ENCODE measurements at regions not wholly inside any gene's neighbourhood (a gene's known extent, or its start where the extent isn't known, plus 50 kb on each side); places are given as distances from the start of the nearest gene placed in this dataset.
A peak's percentile ranks its signal among the peaks of the same experiment; 100 is the strongest.

- DNase-seq (ENCODE audit: low spot score) = no peak
Measured at GRCh38 chr5:161115941-161116340, 263.9 kb upstream of the ATP10B start.

- no peak for DNase-seq (ENCODE audit: low spot score)
Measured at GRCh38 chr5:161112371-161112770, 260.4 kb upstream of the ATP10B start.

- DNase-seq (ENCODE audit: low spot score) = no peak
Measured at GRCh38 chr5:161105525-161105924, 253.5 kb upstream of the ATP10B start.

GRCh38 chr5:161098516-161098915 is 246.5 kb upstream of the ATP10B start:
- no peak for DNase-seq (ENCODE audit: low spot score)

GRCh38 chr5:161096581-161096980 is 244.6 kb upstream of the ATP10B start:
- DNase-seq (ENCODE audit: low spot score) = no peak

- DNase-seq (ENCODE audit: low spot score) = no peak
Measured at GRCh38 chr5:161095953-161096352, 243.9 kb upstream of the ATP10B start.

GRCh38 chr5:161094411-161094810 is 242.4 kb upstream of the ATP10B start:
- peak; percentile 3 for DNase-seq (ENCODE audit: low spot score)

GRCh38 chr5:161093100-161093499 is 241.1 kb upstream of the ATP10B start:
- DNase-seq (ENCODE audit: low spot score) = peak; percentile 3

GRCh38 chr5:161089569-161089968 is 237.6 kb upstream of the ATP10B start:
- DNase-seq (ENCODE audit: low spot score) = no peak

GRCh38 chr5:161086461-161086860 is 234.4 kb upstream of the ATP10B start:
- DNase-seq (ENCODE audit: low spot score) = peak; percentile 4

- DNase-seq (ENCODE audit: low spot score) = no peak
Measured at GRCh38 chr5:161085056-161085455, 233.0 kb upstream of the ATP10B start.

GRCh38 chr5:161084115-161084514 is 232.1 kb upstream of the ATP10B start:
- no peak for DNase-seq (ENCODE audit: low spot score)

GRCh38 chr5:161078793-161079192 is 226.8 kb upstream of the ATP10B start:
- DNase-seq (ENCODE audit: low spot score) = no peak

- DNase-seq (ENCODE audit: low spot score) = no peak
Measured at GRCh38 chr5:161077936-161078545, 226.0 kb upstream of the ATP10B start.

GRCh38 chr5:161077496-161077895 is 225.5 kb upstream of the ATP10B start:
- no peak for DNase-seq (ENCODE audit: low spot score)

- DNase-seq (ENCODE audit: low spot score) = no peak
Measured at GRCh38 chr5:161064781-161065180, 212.8 kb upstream of the ATP10B start.

GRCh38 chr5:161064297-161064696 is 212.3 kb upstream of the ATP10B start:
- no peak for DNase-seq (ENCODE audit: low spot score)

- no peak for DNase-seq (ENCODE audit: low spot score)
Measured at GRCh38 chr5:161058781-161059180, 206.8 kb upstream of the ATP10B start.

- DNase-seq (ENCODE audit: low spot score) = no peak
Measured at GRCh38 chr5:161051920-161052500, 200.0 kb upstream of the ATP10B start.

GRCh38 chr5:161047024-161047423 is 195.0 kb upstream of the ATP10B start:
- DNase-seq (ENCODE audit: low spot score) = no peak

GRCh38 chr5:161042862-161043261 is 190.9 kb upstream of the ATP10B start:
- no peak for DNase-seq (ENCODE audit: low spot score)

- no peak for DNase-seq (ENCODE audit: low spot score)
Measured at GRCh38 chr5:161042443-161042842, 190.4 kb upstream of the ATP10B start.

- no peak for DNase-seq (ENCODE audit: low spot score)
Measured at GRCh38 chr5:161040818-161041217, 188.8 kb upstream of the ATP10B start.

- no peak for DNase-seq (ENCODE audit: low spot score)
Measured at GRCh38 chr5:161036296-161036695, 184.3 kb upstream of the ATP10B start.
